ENCODE measurements at regions not wholly inside any gene's neighbourhood (a gene's known extent, or its start where the extent isn't known, plus 50 kb on each side); places are given as distances from the start of the nearest gene placed in this dataset.

DNA sequence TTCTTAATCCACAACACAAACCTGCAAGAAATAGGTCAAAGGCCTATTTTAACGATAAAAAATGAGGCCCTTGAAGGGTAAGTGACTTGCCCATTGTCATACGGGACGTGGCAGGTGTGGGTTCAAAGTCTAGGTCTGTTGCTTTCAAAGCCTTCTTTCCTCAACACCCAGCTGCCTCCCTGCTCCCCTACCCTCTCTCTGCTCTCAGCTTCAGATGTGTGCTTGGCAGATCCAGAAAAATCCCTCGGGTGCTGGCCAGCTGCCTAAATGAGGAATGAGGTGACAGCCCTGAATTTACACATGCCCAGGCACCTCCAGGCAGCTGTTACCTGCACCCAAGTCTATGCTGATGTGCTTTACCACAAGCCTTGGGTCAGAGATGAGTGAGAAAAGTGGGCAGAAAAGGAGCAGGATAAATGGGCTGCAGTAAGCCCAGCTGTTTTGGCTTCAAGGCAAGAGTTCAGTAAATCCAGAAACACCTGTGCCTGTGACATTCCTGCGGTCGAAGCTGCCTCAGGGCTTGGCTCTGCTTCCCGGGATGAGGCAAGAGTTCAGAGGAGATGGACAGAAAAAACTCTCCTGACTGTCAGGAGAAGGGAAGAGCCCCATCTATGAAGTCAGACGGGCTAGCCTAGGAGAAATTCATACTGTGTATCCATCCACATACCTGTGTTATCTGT, 49.9 kb upstream of the LDLRAD3 start:
- Histone ChIP-seq H3K36me3 (no peaks in the 10 kb centered on the region), H3K4me1 (peaks cover 23% of the 10 kb centered on the region), H3K4me3 (no peak overlapping the region), H3K4me2 (no peak overlapping the region), H4K20me1 (ENCODE audit: low read depth) (no peaks in the 10 kb centered on the region), H3F3A (ENCODE audit: low read depth) (peaks cover 2% of the 10 kb centered on the region), H2AFZ (replicated peaks) (no peak overlapping the region), H3K79me2 (ENCODE audit: low read depth) (no peaks in the 10 kb centered on the region), H3K27ac (no peak overlapping the region), H3K9me3 (ENCODE audit: low read depth) (no peaks in the 10 kb centered on the region), H3K9ac (no peak overlapping the region), H3K27me3 (no peaks in the 10 kb centered on the region)
- DNase-seq (ENCODE audit: low spot score) = no peak
- Mint-ChIP-seq H3K4me3 (no peak overlapping the region), H3K9me3 (peaks cover 4% of the 10 kb centered on the region), H3K4me1 (peaks cover 10% of the 10 kb centered on the region), H3K36me3 (no peaks in the 10 kb centered on the region), H3K27me3 (ENCODE audit: insufficient read depth, low read depth) (peaks cover 6% of the 10 kb centered on the region), H3K27ac (no peak overlapping the region)
- TF ChIP-seq, protein P1, sequence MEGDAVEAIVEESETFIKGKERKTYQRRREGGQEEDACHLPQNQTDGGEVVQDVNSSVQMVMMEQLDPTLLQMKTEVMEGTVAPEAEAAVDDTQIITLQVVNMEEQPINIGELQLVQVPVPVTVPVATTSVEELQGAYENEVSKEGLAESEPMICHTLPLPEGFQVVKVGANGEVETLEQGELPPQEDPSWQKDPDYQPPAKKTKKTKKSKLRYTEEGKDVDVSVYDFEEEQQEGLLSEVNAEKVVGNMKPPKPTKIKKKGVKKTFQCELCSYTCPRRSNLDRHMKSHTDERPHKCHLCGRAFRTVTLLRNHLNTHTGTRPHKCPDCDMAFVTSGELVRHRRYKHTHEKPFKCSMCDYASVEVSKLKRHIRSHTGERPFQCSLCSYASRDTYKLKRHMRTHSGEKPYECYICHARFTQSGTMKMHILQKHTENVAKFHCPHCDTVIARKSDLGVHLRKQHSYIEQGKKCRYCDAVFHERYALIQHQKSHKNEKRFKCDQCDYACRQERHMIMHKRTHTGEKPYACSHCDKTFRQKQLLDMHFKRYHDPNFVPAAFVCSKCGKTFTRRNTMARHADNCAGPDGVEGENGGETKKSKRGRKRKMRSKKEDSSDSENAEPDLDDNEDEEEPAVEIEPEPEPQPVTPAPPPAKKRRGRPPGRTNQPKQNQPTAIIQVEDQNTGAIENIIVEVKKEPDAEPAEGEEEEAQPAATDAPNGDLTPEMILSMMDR (IDR thresholded peaks at IDR 0.05) = no peak
- TF ChIP-seq EZH2 (IDR thresholded peaks at IDR 0.05) (no peak), EZH2phosphoT487 (IDR thresholded peaks at IDR 0.05) (no peak)

All from neural progenitor cell (in vitro differentiated cells).